ENCODE measurements at regions not wholly inside any gene's neighbourhood (a gene's known extent, or its start where the extent isn't known, plus 50 kb on each side); places are given as distances from the start of the nearest gene placed in this dataset.

DNA sequence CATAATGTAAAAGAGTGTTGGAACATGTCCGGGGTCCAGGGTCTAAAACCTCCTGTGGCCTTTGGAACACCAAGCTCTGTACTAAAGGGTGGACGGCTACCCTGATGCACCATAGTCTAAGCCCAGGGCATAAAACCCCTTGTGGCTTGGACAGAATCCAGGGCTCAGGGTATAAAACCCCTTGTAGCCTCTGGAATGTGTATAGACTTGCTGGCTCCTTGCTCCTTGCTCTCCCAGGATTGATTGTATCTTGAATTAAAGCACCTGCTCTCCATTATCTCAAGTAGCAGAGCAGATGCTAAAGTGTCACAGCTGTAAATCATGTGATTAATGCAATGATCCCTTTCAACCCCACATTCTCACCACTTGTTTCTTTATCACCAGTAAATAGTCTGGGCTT lies 556.5 kb downstream of the LRFN5 start:
- TF ChIP-seq, protein P1, sequence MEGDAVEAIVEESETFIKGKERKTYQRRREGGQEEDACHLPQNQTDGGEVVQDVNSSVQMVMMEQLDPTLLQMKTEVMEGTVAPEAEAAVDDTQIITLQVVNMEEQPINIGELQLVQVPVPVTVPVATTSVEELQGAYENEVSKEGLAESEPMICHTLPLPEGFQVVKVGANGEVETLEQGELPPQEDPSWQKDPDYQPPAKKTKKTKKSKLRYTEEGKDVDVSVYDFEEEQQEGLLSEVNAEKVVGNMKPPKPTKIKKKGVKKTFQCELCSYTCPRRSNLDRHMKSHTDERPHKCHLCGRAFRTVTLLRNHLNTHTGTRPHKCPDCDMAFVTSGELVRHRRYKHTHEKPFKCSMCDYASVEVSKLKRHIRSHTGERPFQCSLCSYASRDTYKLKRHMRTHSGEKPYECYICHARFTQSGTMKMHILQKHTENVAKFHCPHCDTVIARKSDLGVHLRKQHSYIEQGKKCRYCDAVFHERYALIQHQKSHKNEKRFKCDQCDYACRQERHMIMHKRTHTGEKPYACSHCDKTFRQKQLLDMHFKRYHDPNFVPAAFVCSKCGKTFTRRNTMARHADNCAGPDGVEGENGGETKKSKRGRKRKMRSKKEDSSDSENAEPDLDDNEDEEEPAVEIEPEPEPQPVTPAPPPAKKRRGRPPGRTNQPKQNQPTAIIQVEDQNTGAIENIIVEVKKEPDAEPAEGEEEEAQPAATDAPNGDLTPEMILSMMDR (IDR thresholded peaks at IDR 0.05), result no peak
- no peak for TF ChIP-seq EZH2 (IDR thresholded peaks at IDR 0.05; ENCODE audit: borderline replicate concordance, insufficient read depth, low read depth, low read length, poor library complexity, severe bottlenecking)

Measured in B cell (primary cell).